HG03565 (cell line): ENCODE measurements at regions not wholly inside any gene's neighbourhood (a gene's known extent, or its start where the extent isn't known, plus 50 kb on each side); places are given as distances from the start of the nearest gene placed in this dataset.
"Not testable (repeated sequence)": the region's sequence is repeated elsewhere in the genome, so short reads cannot be mapped to it uniquely, and the experiment has no call there.

Experiments used
- ATAC-seq: cut with Tn5 transposase; IDR thresholded peaks from one replicate; pipeline ENCODE4 v1.9.1; 2021; ENCODE audit warnings: mild to moderate bottlenecking, moderate library complexity; ENCODE audit not compliant: unreplicated experiment

DNA sequence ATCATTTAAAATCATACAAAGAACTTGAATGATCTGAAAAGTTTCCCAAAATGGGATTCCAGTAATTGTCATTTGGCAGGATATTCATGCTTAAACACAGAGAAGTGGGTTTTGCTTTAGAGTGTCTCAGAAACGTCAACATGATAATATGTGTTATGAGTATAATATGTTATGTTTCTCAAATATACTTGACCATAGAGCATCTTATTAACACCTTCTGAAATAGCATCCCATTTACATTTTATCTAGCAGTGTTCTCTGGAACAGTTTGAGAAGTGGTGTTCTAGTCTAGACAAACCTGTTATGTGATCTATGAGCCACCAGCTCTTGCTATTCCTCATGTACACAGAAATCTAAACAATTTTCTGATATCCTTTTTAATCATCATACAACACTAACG is 588.8 kb upstream of the PBX1 start:
- no peak for ATAC-seq

GRCh38 chr1:163970699-163971098 is 588.3 kb upstream of the PBX1 start:
- ATAC-seq = no peak

DNA sequence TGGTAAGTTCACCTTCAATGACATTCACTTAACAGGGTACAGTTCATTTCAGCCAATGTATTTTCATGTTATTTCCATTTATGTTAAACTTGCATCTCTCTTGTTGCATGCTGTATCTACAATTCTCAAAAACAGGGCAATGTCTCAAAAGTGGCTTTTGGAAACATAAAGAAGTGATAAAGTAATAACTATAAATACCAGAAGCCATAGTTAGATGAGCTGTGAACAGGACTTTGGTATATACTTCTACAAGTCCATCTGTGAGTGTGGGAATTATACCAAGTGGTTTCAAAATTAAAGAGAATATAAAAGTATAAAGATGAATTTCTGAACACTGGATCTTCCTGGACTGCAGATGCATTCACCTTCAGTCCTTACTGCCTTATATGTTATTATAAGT is 585.4 kb upstream of the PBX1 start:
- ATAC-seq = no peak

GRCh38 chr1:163974120-163974519 is 584.9 kb upstream of the PBX1 start:
- ATAC-seq = no peak

DNA sequence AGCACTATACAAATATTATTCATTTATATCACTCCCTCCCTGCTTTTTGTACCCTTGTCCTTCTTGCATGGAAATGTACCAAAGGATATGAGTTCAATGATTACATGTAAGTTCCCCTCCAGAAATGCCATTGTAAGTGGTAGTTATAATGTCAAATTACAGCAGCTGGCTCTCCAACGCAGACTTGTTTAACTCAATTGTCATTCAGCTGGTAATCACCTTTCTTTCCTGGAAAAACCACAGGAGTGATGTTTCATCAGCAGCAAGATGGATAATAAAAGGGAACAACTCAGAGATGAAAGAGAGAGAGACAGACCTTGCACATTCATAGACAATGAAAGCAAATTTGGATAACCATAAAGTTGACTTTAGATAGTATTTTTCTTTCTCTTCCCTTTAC is 578.6 kb upstream of the PBX1 start:
- no peak for ATAC-seq

DNA sequence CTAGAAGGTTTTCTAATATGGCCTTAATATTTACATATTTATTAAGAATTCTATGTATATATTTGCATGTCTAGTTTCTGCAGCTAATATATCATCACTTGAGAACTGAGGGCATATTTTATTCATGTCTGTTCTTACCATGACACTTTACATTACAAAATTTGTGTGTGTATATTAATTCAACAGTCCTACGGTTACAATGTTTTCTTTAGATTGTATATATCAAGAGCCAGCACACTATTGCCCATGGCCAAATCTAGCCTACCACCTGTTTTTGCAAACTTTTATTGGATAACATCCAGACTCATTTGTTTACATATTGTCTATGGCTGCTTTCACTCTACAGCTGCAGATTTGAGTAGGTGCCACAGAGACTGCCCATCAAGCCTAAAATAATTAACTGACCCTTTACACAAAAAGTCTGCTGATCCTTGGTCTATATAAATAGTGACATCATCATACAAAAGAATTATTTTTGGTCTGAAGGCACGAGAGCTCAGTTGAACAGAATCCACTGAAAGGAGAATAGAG is 577.4 kb upstream of the PBX1 start:
- ATAC-seq = no peak

DNA sequence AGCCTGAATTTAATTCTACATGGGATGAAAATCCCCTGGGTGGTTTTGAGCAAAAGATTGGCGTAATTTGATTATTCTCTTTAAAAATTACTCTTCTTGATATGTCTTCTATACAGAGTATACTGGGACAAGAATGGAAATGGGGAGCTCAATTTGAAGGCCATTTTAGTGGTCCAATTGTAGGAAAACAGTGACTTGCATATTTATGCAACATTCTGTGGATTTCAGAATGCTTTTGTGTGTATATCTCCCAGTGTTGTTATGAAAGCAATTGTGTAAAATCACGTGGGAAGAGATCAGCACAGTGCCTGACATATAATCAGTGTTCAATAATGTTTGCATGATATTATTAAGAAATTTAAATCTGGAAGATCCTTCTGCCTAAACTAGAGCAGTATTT is 575.9 kb upstream of the PBX1 start:
- no peak for ATAC-seq

GRCh38 chr1:163985700-163986099 is 573.3 kb upstream of the PBX1 start:
- no peak for ATAC-seq

DNA sequence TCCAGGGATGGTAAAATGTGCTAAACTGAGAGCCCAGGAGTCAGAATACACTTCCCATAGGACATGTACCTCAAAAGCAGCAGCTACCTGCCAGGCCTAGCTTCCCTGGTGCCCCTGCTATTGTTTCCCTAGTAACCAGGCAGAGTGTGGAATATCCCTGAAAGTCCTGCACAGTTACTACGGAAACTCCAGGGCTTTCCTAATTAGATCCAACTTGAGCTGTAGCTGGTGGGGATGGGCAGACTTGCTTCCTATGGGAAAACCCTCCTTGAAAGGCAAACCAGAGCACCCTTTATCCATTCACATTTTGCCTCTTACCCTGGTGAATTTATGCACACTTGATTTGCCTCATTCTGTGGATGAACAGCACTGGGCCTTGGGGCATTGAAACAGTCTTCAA is 559.9 kb upstream of the PBX1 start:
- no peak for ATAC-seq

DNA sequence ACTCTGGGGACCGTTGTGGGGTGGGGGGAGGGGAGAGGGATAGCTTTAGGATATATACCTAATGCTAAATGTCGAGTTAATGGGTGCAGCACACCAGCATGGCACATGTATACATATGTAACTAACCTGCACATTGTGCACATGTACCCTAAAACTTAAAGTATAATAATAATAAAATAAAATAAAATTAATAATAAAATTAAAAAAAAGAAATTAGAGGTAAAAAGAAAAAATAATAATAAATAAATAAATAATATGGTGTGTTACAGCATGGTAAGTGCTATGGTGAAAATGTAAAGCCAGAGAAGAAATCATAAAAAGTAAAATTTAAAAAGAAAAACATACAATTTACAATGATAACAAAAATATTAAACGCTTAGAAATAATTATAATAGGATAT is 552.8 kb upstream of the PBX1 start:
- ATAC-seq = not testable (repeated sequence)

DNA sequence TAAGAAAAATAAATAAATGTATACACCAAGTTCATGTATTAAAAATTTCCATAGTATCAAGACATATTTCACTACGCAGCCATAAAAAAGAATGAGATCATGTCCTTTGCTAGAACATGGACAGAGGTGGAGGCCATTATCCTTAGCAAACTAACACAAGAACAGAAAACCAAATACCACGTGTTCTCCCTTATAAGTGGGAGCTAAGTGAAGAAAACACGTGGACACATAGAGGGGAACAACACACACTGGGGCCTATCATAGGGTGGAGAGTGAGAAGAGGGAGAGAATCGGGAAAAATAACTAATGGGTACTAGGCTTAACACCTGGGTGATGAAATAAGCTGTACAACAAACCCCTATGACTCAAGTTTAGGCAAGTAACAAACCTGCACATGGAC is 552.4 kb upstream of the PBX1 start:
- ATAC-seq = no peak

DNA sequence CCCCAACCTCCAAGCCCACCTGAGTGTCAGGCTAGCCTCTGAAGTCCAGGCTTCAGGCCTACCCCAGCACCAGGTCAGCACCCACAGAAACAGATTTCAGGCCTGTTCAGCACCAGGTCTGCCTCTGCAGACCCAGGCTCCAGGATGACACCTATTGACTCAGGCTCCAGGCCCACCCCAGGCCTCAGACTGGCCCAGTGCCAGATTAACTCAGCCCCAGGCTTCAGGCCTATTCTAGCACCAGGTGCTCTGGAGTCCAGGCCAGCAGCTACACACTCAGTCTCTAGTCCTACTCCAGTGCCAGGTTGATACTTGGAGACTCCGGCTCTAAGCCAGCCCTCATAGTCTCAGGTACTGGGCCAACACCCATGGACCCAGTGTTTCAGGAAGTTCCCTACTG is 541.7 kb upstream of the PBX1 start:
- ATAC-seq = no peak

DNA sequence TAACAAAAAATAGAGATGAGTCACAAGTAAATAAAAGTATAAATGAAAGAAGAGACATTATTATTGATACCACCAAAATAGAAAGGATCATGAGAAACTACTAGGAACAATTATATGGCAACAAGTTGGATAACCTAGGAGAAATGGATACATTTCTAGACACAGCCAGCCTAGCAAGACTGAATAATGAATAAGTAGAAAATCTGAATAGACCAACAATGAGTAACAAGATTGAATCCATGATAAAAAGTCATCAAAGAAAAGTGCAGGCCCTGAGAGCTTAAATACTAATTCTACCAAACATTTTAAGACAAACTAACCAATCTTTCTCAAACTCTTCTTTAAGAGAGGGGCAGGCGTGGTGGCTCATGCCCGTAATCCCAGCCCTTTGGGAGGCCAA is 538.6 kb upstream of the PBX1 start:
- no peak for ATAC-seq

- ATAC-seq = no peak
Observed at GRCh38 chr1:164021813-164022212, 537.2 kb upstream of the PBX1 start.

- no peak for ATAC-seq
Observed at GRCh38 chr1:164033782-164034181, 525.2 kb upstream of the PBX1 start.

GRCh38 chr1:164040754-164041153 is 518.2 kb upstream of the PBX1 start:
- no peak for ATAC-seq

- no peak for ATAC-seq
Observed at GRCh38 chr1:164051782-164052181, 507.2 kb upstream of the PBX1 start.

DNA sequence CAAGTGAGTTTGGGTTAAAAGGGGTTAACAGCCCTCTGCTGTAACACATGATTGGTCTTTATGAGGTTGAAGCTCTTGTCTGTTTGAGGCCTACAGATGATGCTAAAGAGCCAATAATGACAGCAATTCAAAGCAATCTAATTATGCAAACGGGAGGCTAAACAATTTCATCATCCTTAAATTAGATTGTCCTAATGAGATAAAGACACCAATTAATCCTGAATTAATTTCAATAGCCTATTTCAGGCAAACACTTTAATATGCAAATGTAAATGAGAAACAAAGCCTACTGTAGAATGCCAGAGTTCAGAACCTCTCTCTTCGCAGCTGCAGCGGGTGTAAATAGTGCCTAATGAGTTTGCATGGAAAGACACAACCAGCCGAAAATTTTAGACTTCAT is 504.7 kb upstream of the PBX1 start:
- no peak for ATAC-seq

GRCh38 chr1:164058198-164058597 is 500.8 kb upstream of the PBX1 start:
- ATAC-seq = no peak

GRCh38 chr1:164061528-164061927 is 497.5 kb upstream of the PBX1 start:
- no peak for ATAC-seq

DNA sequence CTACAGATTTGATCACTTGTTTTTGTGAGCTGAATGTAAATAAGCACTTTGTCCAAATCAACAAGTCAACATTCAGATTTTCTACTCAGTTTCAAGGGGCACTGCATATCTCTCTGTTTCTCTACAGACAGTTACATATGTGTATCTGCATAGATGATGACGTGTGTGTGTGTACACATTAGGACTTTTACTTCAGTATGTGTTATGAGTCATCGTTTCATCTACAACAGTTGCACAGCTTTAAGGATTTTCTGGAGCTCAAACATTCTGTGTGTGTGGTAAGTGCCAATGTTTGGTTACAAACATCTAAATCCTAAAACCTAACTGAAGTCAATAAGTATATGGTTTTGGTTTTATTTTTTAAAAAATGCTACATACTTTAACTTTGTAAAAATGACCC is 494.5 kb upstream of the PBX1 start:
- no peak for ATAC-seq

GRCh38 chr1:164071288-164071687 is 487.7 kb upstream of the PBX1 start:
- ATAC-seq = no peak

DNA sequence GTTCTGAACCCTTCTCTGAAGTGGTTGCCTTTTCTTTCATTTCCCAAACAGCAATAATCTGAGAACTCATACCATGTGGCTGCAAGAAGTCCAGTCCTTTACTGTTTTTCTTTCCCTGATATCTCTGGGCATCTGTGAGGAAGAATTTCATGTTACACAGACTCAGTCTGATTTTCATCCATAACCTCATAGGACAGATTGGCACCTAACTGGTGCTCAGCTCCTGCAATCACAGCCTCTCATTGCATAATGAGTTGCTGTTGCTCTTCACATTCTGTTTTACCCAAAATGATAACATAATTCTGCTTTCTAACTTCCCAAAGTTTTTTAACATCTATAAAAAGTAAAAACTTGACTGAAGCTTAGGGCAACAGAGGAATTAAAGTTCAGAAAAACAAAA is 472.2 kb upstream of the PBX1 start:
- no peak for ATAC-seq
